Activated naive CD4-positive, alpha-beta T cell treated with anti-CD3 and anti-CD28 coated beads, Interleukin-2, amount 50 U/mL, for 24 hours (primary cell): ENCODE measurements at regions not wholly inside any gene's neighbourhood (a gene's known extent, or its start where the extent isn't known, plus 50 kb on each side); places are given as distances from the start of the nearest gene placed in this dataset.

Experiments
- H3K27ac Mint-ChIP-seq: one replicate; pipeline ENCODE4 v1.8.0; 2021; ENCODE audit warnings: mild to moderate bottlenecking, mixed read lengths
- H3K27me3 Mint-ChIP-seq: one replicate; pipeline ENCODE4 v1.8.0; 2021; ENCODE audit warnings: mixed read lengths
- H3K36me3 Mint-ChIP-seq: one replicate; pipeline ENCODE4 v1.8.0; 2021; ENCODE audit warnings: mixed read lengths
- H3K4me1 Mint-ChIP-seq: one replicate; pipeline ENCODE4 v1.8.0; 2021; ENCODE audit warnings: mixed read lengths
- H3K4me3 Mint-ChIP-seq: one replicate; pipeline ENCODE4 v1.8.0; 2021; ENCODE audit warnings: mild to moderate bottlenecking, mixed read lengths
- H3K9me3 Mint-ChIP-seq: one replicate; pipeline ENCODE4 v1.8.0; 2021; ENCODE audit warnings: mixed read lengths

- Mint-ChIP-seq H3K27ac (no peak overlapping the region), H3K4me3 (no peak overlapping the region), H3K4me1 (peaks cover 54% of the 10 kb centered on the region), H3K36me3 (peaks cover 3% of the 10 kb centered on the region), H3K9me3 (no peaks in the 10 kb centered on the region), H3K27me3 (no peaks in the 10 kb centered on the region)
Observed at GRCh38 chr6:149227796-149228195, 89.7 kb upstream of the TAB2 start.

GRCh38 chr6:149228311-149228955, 89.1 kb upstream of the TAB2 start:
- Mint-ChIP-seq H3K27ac (no peak overlapping the region), H3K36me3 (peaks cover 3% of the 10 kb centered on the region), H3K4me3 (no peak overlapping the region), H3K4me1 (peaks cover 55% of the 10 kb centered on the region), H3K27me3 (no peaks in the 10 kb centered on the region), H3K9me3 (no peaks in the 10 kb centered on the region)

DNA sequence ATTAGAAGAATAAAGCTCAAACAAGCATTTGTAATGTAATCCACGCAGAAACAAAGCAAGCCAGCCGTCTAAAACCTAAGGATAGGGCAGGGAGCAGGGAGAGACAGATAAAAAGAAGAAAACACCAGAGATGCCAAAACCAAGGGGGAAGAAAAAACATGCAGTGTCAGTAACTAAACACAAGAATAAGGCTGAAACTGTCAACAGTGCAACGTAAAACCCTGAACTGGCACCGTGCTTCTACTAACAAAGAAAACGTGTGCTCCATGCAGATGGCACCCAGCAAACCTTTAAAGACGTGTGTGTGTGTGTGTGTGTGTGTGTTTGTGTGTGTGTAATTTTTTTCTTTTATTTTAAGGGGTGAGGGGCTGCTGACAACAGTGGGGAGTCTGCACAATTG, 88.4 kb upstream of the TAB2 start:
- Mint-ChIP-seq H3K36me3 (peaks cover 3% of the 10 kb centered on the region), H3K4me3 (no peak overlapping the region), H3K27me3 (no peaks in the 10 kb centered on the region), H3K27ac (no peak overlapping the region), H3K9me3 (no peaks in the 10 kb centered on the region), H3K4me1 (peaks cover 55% of the 10 kb centered on the region)

GRCh38 chr6:149230712-149231460, 86.6 kb upstream of the TAB2 start:
- Mint-ChIP-seq H3K27ac (peak overlapping the region; percentile 60), H3K9me3 (no peaks in the 10 kb centered on the region), H3K27me3 (no peaks in the 10 kb centered on the region), H3K36me3 (peaks cover 1% of the 10 kb centered on the region), H3K4me1 (peaks cover 68% of the 10 kb centered on the region), H3K4me3 (no peak overlapping the region)

DNA sequence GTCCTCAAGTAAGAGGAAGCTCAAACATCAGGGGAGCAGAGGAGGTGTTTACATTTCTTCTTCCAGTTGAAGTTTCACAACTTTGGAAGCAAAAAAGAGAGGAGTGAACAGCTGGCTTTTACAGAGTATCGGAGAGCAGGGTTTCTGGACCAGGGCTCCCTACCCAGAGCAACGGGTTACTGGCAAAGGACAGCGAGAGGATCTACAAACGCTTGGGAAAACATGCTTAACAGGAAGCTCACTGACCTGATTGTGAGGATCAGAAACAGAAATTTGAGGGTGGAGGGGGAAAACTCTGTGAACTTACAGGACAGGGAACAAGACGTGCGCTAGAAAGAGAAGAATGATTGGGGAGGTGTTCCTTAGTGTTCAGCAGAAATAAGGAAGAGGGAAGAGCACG, 85.7 kb upstream of the TAB2 start:
- H3K4me3 Mint-ChIP-seq: peak overlapping the region; percentile 86
- peaks cover 62% of the 10 kb centered on the region for H3K4me1 Mint-ChIP-seq

GRCh38 chr6:149233056-149233715, 84.3 kb upstream of the TAB2 start:
- Mint-ChIP-seq H3K4me3 (peak overlapping the region; percentile 86), H3K4me1 (peaks cover 64% of the 10 kb centered on the region), H3K27me3 (no peaks in the 10 kb centered on the region), H3K36me3 (peaks cover 1% of the 10 kb centered on the region), H3K9me3 (peaks cover 7% of the 10 kb centered on the region), H3K27ac (peak overlapping the region; percentile 97)

More for the DNA sequence above, 85.7 kb upstream of the TAB2 start:
- peaks cover 1% of the 10 kb centered on the region for H3K36me3 Mint-ChIP-seq
- H3K9me3 Mint-ChIP-seq: no peaks in the 10 kb centered on the region
- peak overlapping the region; percentile 92 for H3K27ac Mint-ChIP-seq
- H3K27me3 Mint-ChIP-seq: no peaks in the 10 kb centered on the region

- Mint-ChIP-seq H3K9me3 (peaks cover 14% of the 10 kb centered on the region), H3K4me1 (peaks cover 65% of the 10 kb centered on the region), H3K4me3 (peak overlapping the region; percentile 86)
Observed at GRCh38 chr6:149234051-149234962, 83.2 kb upstream of the TAB2 start.

GRCh38 chr6:149235130-149235561, 82.4 kb upstream of the TAB2 start:
- Mint-ChIP-seq H3K4me3 (peak overlapping the region; percentile 86), H3K27me3 (no peaks in the 10 kb centered on the region), H3K9me3 (peaks cover 14% of the 10 kb centered on the region), H3K36me3 (peaks cover 6% of the 10 kb centered on the region), H3K4me1 (peaks cover 65% of the 10 kb centered on the region), H3K27ac (peak overlapping the region; percentile 97)

More at GRCh38 chr6:149234051-149234962, 83.2 kb upstream of the TAB2 start:
- no peaks in the 10 kb centered on the region for H3K27me3 Mint-ChIP-seq
- H3K27ac Mint-ChIP-seq: peak overlapping the region; percentile 97
- peaks cover 6% of the 10 kb centered on the region for H3K36me3 Mint-ChIP-seq

GRCh38 chr6:149236589-149236988, 80.9 kb upstream of the TAB2 start:
- Mint-ChIP-seq H3K36me3 (peaks cover 6% of the 10 kb centered on the region), H3K9me3 (peaks cover 14% of the 10 kb centered on the region), H3K27me3 (no peaks in the 10 kb centered on the region), H3K4me1 (peaks cover 56% of the 10 kb centered on the region), H3K4me3 (no peak overlapping the region), H3K27ac (peak overlapping the region; percentile 62)

DNA sequence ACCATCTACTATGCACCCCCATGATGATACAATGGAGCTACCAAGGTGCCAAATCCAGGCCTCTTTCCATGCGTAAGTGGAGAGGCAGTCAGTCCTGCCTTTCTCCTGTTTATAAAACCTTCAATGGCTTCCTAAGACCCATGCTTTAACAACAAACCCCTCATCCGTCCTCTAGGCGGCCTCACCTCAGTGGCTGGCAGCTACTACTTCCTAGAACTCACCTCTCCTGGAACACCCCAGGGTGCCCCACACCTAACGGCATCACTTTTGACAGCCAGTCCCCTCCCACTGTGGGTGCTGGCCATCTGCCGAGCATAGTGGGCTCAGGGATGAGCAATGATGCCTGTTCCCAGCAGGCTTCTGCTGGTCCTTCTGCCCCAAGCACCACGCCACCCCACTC, 80.0 kb upstream of the TAB2 start:
- H3K4me1 Mint-ChIP-seq: peaks cover 47% of the 10 kb centered on the region
- no peak overlapping the region for H3K27ac Mint-ChIP-seq
- peaks cover 8% of the 10 kb centered on the region for H3K36me3 Mint-ChIP-seq
- no peaks in the 10 kb centered on the region for H3K27me3 Mint-ChIP-seq
- no peak overlapping the region for H3K4me3 Mint-ChIP-seq
- H3K9me3 Mint-ChIP-seq: peaks cover 18% of the 10 kb centered on the region

DNA sequence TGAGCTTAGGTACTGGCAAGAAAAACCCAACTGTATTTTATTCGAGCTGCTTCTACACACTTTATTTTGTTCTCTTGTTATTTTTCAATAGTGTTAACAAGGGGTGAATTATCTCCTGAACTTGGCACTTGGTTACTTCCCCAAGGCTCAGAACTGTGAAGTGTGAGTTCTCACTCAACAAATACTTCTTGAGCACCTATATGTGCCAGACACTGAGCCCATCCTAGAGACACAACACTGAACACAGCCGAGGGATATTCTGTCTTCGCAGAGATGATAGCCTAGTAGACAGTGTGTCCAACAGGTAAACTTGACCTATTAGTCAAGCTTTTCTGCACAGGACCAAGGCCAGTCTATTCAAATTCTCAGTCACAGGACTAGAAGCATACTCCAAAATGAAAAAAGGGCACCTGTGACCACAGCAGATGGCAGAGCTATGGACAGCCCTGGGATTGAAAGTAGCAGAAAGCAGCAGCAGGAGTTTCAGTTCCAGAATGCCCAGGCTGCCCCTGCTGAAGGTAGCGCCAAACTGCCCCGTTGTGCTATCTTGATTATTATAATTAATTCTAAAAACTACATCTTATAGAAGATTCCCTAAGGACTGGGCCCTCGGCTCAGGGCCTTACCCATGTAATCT, 77.8 kb upstream of the TAB2 start:
- Mint-ChIP-seq H3K4me1 (peaks cover 39% of the 10 kb centered on the region), H3K4me3 (no peak overlapping the region), H3K9me3 (peaks cover 31% of the 10 kb centered on the region), H3K36me3 (peaks cover 8% of the 10 kb centered on the region), H3K27ac (no peak overlapping the region), H3K27me3 (no peaks in the 10 kb centered on the region)

DNA sequence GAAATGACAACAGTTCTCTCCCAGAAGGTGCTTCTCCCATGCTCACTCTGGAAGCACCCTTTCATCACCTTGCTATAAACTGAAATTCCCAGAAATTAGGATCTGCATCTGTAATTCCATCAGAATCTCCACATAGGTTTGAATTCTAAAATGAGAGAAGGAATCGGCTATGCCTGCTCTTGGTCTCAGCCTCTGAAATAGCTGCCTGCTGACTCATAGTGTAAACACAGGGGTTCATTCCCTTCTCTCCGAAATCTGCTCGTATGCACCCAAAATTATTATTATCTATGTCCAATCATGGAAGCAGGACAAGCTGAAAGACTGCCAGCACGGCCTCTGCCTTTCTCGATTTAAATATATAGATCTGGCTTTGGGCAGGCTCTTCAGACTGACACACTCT, 74.6 kb upstream of the TAB2 start:
- H3K4me1 Mint-ChIP-seq: peaks cover 39% of the 10 kb centered on the region

DNA sequence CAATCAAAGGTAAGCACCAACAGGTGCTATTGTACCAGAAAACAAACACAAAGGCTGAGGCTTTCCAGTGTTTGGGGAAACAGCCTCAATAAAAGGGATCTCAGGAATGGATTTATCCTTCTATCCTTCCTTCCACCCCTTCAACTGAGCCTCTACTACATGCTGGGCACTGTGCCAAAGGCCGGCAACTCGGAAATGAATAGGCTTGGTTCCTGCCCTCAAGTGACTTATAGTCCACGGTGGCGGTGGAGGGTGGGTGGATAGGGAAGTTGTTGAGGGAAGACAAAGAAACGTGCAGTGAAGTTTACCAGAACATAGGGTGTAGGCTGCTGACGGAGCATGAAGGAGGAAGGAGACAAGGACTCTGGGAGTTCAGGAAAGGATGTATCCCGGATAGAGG, 73.4 kb upstream of the TAB2 start:
- Mint-ChIP-seq H3K27ac (peak overlapping the region; percentile 41), H3K27me3 (no peaks in the 10 kb centered on the region), H3K9me3 (peaks cover 17% of the 10 kb centered on the region), H3K4me1 (peaks cover 41% of the 10 kb centered on the region), H3K36me3 (peaks cover 4% of the 10 kb centered on the region), H3K4me3 (no peak overlapping the region)

More for the DNA sequence above, 74.6 kb upstream of the TAB2 start:
- H3K27me3 Mint-ChIP-seq: no peaks in the 10 kb centered on the region
- peaks cover 27% of the 10 kb centered on the region for H3K9me3 Mint-ChIP-seq
- H3K4me3 Mint-ChIP-seq: no peak overlapping the region
- peaks cover 8% of the 10 kb centered on the region for H3K36me3 Mint-ChIP-seq
- no peak overlapping the region for H3K27ac Mint-ChIP-seq

DNA sequence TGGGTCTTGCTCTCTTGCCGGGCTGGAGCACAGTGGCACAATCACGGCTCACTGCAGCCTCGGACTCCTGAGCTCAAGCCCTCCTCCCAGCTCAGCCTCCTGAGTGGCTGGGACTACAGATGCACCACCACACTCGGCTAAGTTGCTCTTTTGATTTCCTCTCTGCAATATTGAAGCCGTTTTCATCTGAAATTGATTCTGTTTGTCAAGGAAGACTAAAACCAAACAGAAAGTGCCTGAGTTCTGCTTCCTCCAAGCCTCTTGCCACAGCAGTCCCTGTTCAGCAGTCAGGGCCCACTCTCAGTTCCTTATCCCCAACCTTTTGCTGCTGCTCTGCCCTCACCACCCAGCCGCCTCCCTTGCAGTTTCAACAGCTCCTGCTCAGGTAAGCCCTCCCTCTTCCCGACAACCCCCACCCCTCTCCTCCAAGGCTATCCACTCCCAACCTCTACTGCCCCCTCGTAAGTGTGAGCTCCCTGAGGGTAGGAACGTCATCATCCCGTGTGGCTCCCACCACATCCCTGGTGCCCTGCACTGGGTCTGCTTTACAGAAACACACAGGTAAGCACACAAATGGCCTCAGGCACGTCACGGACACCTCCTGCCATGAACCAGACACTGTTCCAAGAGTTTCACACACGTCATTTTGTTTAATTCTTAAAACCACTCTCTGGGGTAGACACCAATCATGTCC, 70.7 kb upstream of the TAB2 start:
- Mint-ChIP-seq H3K36me3 (peaks cover 2% of the 10 kb centered on the region), H3K4me1 (peaks cover 53% of the 10 kb centered on the region), H3K27ac (no peak overlapping the region), H3K27me3 (no peaks in the 10 kb centered on the region), H3K9me3 (peaks cover 16% of the 10 kb centered on the region), H3K4me3 (peak overlapping the region; percentile 23)
